Tibial artery (tissue), 4 donors: ENCODE measurements at regions not wholly inside any gene's neighbourhood (a gene's known extent, or its start where the extent isn't known, plus 50 kb on each side); places are given as distances from the start of the nearest gene placed in this dataset.

ENCODE experiments used
- DNase-seq, 2 donors: peaks; one replicate each; pipeline ENCODE4 v3.0.0-alpha.2; 2019
- H3K27ac ChIP-seq, 2 donors: fragments of 200-600 bp; sonication (generic) in 1 of 2; 1 replicate in 1 of 2; 2 replicates in 1 of 2; pipeline ENCODE4 v1.5.1; 2018 to 2019; ENCODE audit warnings: mild to moderate bottlenecking in 1 of 2
- H3K27me3 ChIP-seq, 2 donors: fragments of 200-600 bp; sonication (generic) in 1 of 2; one replicate each; pipeline versions ENCODE4 v1.5.1 to v1.6.0; 2016 to 2019
- H3K36me3 ChIP-seq, 3 donors: fragments of 200-600 bp; sonication (generic) in 2 of 3; one replicate each; pipeline ENCODE4 v1.5.1; 2016 to 2019; ENCODE audit warnings: mild to moderate bottlenecking in 2 of 3
- H3K4me1 ChIP-seq, 4 donors: fragments of 200-600 bp; sonication (generic) in 2 of 4; 1 replicate in 3 of 4; 2 replicates in 1 of 4; pipeline ENCODE4 v1.5.1; 2016 to 2019
- H3K4me3 ChIP-seq, 2 donors: fragments of 200-600 bp; sonication (generic) in 1 of 2; 1 replicate in 1 of 2; 2 replicates in 1 of 2; pipeline ENCODE4 v1.5.1; 2018 to 2019; ENCODE audit warnings: mild to moderate bottlenecking in 2 of 2
- H3K9me3 ChIP-seq, 3 donors: fragments of 200-600 bp; sonication (generic) in 1 of 3; one replicate each; pipeline ENCODE4 v1.5.1; 2016 to 2019
- intact Hi-C: fragments of 100-400 bp; cut with DNase I; formaldehyde crosslinking; loops from one replicate; pipeline ENCODE4 v1.15.0; 2023; ENCODE audit warnings: low total_unique reads
- TF ChIP-seq, protein P1 (sequence below), 2 experiments: fragments of 200-600 bp in 1 of 2; fragments of 450-650 bp in 1 of 2; IDR thresholded peaks; one replicate each; pipeline ENCODE4 v1.5.1; 2017 to 2019; ENCODE audit warnings: antibody characterized with exemption in 2 of 2, mild to moderate bottlenecking in 1 of 2, moderate library complexity in 1 of 2

DNA sequence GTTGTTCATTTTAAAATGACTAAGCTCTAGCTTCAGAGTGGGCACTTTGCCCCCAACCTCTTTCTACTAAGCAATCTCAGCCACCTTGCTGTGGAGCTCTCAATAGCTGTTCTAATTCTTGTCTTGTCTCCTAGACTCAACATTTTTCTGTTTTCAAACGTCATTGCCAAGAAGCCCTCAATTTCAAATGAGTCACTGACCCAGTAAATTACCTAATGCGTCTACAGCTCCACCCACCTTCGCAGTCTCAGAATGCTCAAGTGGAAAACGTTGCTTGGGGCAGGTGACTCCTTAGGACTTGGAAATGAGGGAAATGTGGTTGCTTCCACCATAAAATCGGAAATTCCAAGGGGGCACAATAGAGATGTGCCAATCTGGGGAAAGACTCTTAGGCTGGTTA lies 59.0 kb downstream of the ING2 start:
- no peak for DNase-seq
- Histone ChIP-seq H3K36me3 (no peaks in the 10 kb centered on the region), H3K27me3 (no peaks in the 10 kb centered on the region), H3K4me3 (no peak overlapping the region), H3K9me3 (no peaks in the 10 kb centered on the region), H3K4me1 (no peaks in the 10 kb centered on the region), H3K27ac (no peak overlapping the region)
- TF ChIP-seq, protein P1, sequence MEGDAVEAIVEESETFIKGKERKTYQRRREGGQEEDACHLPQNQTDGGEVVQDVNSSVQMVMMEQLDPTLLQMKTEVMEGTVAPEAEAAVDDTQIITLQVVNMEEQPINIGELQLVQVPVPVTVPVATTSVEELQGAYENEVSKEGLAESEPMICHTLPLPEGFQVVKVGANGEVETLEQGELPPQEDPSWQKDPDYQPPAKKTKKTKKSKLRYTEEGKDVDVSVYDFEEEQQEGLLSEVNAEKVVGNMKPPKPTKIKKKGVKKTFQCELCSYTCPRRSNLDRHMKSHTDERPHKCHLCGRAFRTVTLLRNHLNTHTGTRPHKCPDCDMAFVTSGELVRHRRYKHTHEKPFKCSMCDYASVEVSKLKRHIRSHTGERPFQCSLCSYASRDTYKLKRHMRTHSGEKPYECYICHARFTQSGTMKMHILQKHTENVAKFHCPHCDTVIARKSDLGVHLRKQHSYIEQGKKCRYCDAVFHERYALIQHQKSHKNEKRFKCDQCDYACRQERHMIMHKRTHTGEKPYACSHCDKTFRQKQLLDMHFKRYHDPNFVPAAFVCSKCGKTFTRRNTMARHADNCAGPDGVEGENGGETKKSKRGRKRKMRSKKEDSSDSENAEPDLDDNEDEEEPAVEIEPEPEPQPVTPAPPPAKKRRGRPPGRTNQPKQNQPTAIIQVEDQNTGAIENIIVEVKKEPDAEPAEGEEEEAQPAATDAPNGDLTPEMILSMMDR (IDR thresholded peaks at IDR 0.05), result no peak
- intact Hi-C loops, result no loop called here

DNA sequence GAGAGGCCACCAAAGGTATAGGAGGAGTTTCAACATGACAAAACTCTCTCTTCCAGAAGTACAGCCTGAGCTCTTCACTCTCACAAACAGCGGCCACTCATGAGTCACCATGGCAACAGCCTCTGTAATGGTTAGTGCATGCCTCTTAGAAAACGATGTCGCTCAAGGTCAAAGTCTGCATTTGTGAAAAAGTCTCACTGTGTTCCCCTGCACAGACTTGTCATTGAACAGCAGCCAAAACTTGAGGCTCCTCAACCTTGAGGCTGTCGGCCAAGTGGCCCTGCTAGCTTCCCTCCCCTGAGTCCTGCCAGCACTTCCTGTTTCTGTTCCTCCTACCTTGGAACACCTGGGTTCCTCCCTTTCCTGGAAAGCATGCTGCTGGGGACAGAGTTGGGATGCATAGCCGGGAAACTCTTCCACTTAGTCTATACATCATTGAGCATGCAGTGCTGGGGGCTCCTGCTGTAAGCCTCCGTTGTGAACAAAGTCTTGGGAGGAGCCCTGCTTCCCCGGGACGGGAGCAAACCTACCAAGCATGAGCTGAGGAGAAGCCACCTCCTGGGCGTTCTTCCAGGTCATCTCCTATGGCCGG lies 66.6 kb downstream of the ING2 start:
- TF ChIP-seq, protein P1 (IDR thresholded peaks at IDR 0.05), result no peak
- intact Hi-C loops, result no loop called here
- Histone ChIP-seq H3K36me3 (no peaks in the 10 kb centered on the region), H3K27me3 (peaks cover 0 to 3% of the 10 kb centered on the region in 2 donors), H3K27ac (no peak overlapping the region), H3K9me3 (no peaks in the 10 kb centered on the region), H3K4me3 (no peak overlapping the region), H3K4me1 (no peaks in the 10 kb centered on the region)
- no peak for DNase-seq

DNA sequence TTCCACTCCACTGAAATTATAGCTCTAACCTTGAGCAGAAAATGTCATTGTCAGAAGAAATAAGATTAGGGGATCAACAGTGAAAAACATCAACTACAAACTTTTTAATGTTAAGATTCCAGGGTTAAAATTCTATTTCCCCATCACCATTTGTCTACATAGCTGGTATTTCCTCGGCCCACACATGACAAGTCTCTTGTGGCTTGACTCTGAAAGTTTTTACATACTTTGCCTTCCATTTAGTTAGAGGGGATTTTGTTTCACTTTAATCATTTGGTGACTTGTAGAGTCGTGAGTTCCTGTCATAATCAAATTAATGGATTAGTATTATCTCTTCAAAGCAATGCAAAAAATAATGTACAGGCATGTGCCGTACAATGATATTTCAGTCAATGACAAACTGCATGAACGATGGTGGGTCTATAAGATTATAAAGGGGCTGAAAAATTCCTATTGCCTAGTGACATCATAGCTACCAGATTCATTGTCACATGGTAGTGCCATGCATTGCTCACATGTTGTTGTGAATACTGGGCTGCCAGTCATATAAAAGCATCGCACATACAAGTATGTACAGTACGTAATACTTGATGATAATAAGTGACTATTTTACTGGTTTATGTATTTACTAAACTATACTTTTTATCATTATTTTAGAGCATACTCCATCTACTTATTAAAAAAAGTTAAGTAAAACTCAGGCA lies 72.0 kb downstream of the ING2 start:
- H3K4me1 ChIP-seq, result no peaks in the 10 kb centered on the region
- no peak for DNase-seq
- intact Hi-C loops, result no loop called here
- no peak overlapping the region for H3K4me3 ChIP-seq
- H3K27me3 ChIP-seq, result no peaks in the 10 kb centered on the region
- no peaks in the 10 kb centered on the region for H3K36me3 ChIP-seq
- H3K9me3 ChIP-seq, result no peaks in the 10 kb centered on the region
- TF ChIP-seq, protein P1 (IDR thresholded peaks at IDR 0.05), result no peak
- no peak overlapping the region for H3K27ac ChIP-seq

- no peaks in the 10 kb centered on the region for H3K4me1 ChIP-seq
- H3K4me3 ChIP-seq, result no peak overlapping the region
- intact Hi-C loops, result no loop called here
- H3K36me3 ChIP-seq, result no peaks in the 10 kb centered on the region
- no peaks in the 10 kb centered on the region for H3K9me3 ChIP-seq
- DNase-seq, result no peak
- TF ChIP-seq, protein P1 (IDR thresholded peaks at IDR 0.05), result no peak
- H3K27ac ChIP-seq, result no peak overlapping the region
- H3K27me3 ChIP-seq, result no peaks in the 10 kb centered on the region
Observed at GRCh38 chr4:183580370-183580769, 75.5 kb downstream of the ING2 start.

- H3K36me3 ChIP-seq, result no peaks in the 10 kb centered on the region
- no peak overlapping the region for H3K27ac ChIP-seq
- DNase-seq, result no peak
- no peak overlapping the region for H3K4me3 ChIP-seq
- H3K27me3 ChIP-seq, result no peaks in the 10 kb centered on the region
- intact Hi-C loops, result no loop called here
- H3K9me3 ChIP-seq, result no peaks in the 10 kb centered on the region
- TF ChIP-seq, protein P1 (IDR thresholded peaks at IDR 0.05), result no peak
- H3K4me1 ChIP-seq, result no peaks in the 10 kb centered on the region
Observed at GRCh38 chr4:183580849-183581248, 76.0 kb downstream of the ING2 start.
